ENCODE measurements at regions not wholly inside any gene's neighbourhood (a gene's known extent, or its start where the extent isn't known, plus 50 kb on each side); places are given as distances from the start of the nearest gene placed in this dataset.

- TF ChIP-seq CTCF (IDR thresholded peaks at IDR 0.05) (no peak), POLR2A (IDR thresholded peaks at IDR 0.05) (no peak)
Measured at GRCh38 chr5:6260846-6261245, 117.5 kb downstream of the MED10 start.

Measured in Peyer's patch (tissue), 4 donors.